ENCODE measurements at regions not wholly inside any gene's neighbourhood (a gene's known extent, or its start where the extent isn't known, plus 50 kb on each side); places are given as distances from the start of the nearest gene placed in this dataset.
"Not testable (repeated sequence)": the region's sequence is repeated elsewhere in the genome, so short reads cannot be mapped to it uniquely, and the experiment has no call there.

DNA sequence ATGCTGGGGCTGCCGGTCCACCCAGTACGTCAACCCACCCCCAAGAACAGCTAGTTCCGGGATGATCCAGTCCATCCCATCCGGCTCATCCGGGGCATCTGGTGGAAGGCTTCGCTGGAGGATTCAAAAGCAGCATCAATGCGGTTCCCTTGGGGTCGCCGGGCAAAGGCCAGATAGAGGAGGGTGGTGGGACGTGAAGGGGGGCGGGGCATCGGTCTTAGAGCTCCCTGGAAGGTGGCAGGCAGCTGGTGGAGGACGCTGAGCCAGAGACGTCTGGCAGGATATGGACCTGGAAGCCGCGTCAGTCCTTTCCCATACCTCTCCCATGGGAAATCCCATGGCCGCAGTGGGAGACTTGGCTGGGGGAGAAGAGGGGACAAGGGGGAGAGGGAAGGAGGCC lies 1500.8 kb upstream of the DEFB115 start:
- no peak for FAIRE-seq

DNA sequence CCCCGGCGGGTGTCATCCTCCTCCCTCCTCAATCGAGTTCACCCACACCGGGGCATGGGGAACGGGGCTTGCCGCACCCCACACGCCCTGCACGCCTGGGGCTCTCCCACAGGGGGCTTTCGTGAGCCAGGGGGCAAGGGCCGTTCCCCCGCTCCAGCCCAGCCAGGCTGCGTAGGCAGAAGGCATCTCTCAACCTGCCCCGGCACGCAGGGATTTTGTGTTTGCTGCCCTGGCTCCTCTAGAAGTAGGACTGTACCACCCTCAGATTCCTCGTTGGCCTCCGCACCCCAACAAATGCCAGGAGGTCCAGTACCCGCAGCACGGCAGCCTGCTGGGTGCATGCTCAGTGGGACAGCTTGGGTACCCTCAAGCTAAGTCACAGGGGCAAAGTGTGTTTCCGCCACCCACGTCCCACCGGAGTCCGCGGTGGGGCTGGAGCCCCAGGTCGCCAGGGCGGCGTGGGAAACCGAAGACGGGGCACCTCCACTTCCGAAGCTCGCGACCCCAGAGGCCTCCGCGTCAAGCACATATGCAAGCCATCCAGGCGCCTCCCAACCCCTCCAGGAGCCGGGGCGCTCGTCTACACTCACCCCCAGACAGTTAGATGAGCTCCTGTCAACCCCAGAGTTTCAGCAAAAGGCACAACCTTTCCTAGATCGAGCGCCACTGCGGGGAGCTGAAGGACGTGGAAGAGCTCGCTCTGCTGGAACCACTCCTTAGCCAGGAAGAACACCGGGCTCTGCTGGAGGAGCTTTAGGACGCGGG lies 1495.7 kb upstream of the DEFB115 start:
- not testable (repeated sequence) for FAIRE-seq; DNase-seq (ENCODE audit: insufficient read length, low spot score)

More for the DNA sequence above, 1500.8 kb upstream of the DEFB115 start:
- DNase-seq (ENCODE audit: insufficient read length, low spot score): no peak
- TF ChIP-seq POLR2A (IDR thresholded peaks at IDR 0.05; ENCODE audit: low read depth, low read length): no peak

GRCh38 chr20:29762620-29763019 lies 1494.8 kb upstream of the DEFB115 start:
- no peak for TF ChIP-seq POLR2A (IDR thresholded peaks at IDR 0.05; ENCODE audit: low read depth, low read length)
- no peak for DNase-seq (ENCODE audit: insufficient read length, low spot score)
- no peak for FAIRE-seq

GRCh38 chr20:29763821-29764511 lies 1493.5 kb upstream of the DEFB115 start:
- TF ChIP-seq POLR2A (IDR thresholded peaks at IDR 0.05; ENCODE audit: low read depth, low read length): no peak
- DNase-seq (ENCODE audit: insufficient read length, low spot score) (no peak), FAIRE-seq (no peak)

DNA sequence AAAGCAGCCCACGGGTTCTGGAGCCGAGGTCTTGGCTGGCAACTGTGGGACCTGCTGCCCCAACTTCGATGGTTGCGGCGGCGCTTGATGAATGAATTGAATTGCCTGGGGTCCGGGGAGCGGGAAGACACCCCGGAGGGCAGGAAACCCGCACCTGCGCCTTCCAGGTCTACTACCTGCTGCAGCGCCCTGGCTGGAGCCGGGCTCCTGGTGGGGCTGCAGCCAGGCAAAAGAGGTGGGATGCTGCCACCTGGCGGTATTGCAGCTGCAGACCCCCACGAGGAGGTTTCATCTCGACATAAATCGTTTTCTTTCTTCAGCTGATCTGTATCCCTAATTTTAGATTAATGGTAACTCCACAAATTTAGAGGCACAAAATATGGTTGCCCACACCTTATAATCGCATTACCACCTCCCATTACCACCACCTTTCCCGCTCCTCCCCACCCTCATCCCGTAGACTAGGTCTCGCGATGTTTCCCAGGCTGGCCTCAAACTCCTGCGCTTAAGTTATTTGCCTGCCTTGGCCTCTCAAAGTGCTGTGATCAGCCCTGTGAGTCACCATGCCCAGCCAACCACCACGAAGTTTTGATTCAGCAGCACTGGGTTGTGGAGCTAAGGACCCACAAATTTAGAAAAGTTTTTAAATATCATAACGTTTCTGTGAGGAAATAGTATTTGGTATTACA lies 1492.4 kb upstream of the DEFB115 start:
- FAIRE-seq; DNase-seq (ENCODE audit: insufficient read length, low spot score): not testable (repeated sequence)

DNA sequence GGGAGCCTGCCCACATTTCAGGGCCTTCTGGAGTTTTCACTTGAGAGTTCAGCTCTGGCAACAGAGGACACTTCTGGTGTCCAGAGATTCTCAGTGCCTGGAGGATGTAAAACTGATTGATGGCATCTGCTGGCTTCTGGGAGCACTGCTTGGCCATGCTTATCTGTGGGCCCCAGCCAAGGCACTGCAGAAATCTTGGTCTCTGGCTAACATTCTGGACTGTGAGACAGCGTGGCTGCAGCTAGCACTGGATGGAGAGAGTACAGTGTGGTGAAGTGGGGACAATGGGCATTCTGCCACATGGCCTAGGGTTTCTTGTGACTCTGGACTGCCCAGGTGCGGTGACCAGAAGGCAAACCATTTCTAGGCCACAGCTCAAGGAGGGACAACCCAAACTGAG lies 1479.4 kb upstream of the DEFB115 start:
- not testable (repeated sequence) for FAIRE-seq; DNase-seq (ENCODE audit: insufficient read length, low spot score)

GRCh38 chr20:29781217-29781616 lies 1476.2 kb upstream of the DEFB115 start:
- DNase-seq (ENCODE audit: insufficient read length, low spot score); FAIRE-seq: not testable (repeated sequence)

DNA sequence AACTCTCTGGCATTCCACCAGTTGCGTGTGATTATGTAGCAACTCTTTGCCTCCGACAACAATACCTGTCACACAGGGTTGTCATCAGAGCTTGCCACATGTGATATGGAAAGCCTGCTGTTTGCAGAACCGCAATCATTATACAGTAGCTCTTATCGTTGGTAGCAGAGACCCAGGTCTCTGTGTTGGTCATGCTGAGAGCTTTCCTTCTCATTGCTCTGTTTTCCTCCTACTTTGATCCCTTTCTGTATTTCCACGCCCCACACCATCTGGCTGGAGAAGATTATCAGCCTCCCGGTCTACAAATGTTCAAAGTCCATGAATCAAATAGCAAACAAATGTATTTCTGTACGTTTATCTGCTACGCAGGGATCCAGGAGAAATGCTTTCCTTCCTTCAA lies 1475.6 kb upstream of the DEFB115 start:
- not testable (repeated sequence) for FAIRE-seq; DNase-seq (ENCODE audit: insufficient read length, low spot score)

DNA sequence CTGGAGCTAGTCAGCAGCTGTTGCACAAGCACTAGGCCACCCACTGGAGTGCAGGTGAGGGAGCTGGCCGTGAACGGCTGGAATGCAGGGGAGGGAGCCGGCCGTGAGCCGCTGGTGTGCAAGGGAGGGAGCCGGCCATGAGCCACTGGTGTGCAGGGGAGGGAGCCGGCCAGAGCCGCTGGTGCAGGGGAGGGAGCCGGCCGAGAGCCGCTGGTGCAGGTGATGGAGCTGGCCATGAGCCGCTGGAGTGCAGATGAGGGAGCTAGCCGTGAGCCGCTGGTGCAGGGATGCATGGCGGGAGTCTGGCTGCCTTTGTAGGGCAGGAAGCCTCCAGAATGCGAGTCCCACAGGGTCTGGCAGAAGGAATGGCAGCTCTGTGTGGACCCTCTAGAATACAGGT lies 1470.0 kb upstream of the DEFB115 start:
- not testable (repeated sequence) for FAIRE-seq; DNase-seq (ENCODE audit: insufficient read length, low spot score)

- no peak for DNase-seq (ENCODE audit: insufficient read length, low spot score)
- no peak for FAIRE-seq
- no peak for TF ChIP-seq POLR2A (IDR thresholded peaks at IDR 0.05; ENCODE audit: low read depth, low read length)
These were observed 1467.0 kb upstream of the DEFB115 start for GRCh38 chr20:29790510-29790909.

- FAIRE-seq; DNase-seq (ENCODE audit: insufficient read length, low spot score): not testable (repeated sequence)
These were observed 1426.0 kb upstream of the DEFB115 start for GRCh38 chr20:29831508-29831907.

- not testable (repeated sequence) for FAIRE-seq; DNase-seq (ENCODE audit: insufficient read length, low spot score)
These were observed 1389.5 kb upstream of the DEFB115 start for GRCh38 chr20:29868014-29868413.

GRCh38 chr20:29868688-29869087 lies 1388.8 kb upstream of the DEFB115 start:
- DNase-seq (ENCODE audit: insufficient read length, low spot score); FAIRE-seq: not testable (repeated sequence)

DNA sequence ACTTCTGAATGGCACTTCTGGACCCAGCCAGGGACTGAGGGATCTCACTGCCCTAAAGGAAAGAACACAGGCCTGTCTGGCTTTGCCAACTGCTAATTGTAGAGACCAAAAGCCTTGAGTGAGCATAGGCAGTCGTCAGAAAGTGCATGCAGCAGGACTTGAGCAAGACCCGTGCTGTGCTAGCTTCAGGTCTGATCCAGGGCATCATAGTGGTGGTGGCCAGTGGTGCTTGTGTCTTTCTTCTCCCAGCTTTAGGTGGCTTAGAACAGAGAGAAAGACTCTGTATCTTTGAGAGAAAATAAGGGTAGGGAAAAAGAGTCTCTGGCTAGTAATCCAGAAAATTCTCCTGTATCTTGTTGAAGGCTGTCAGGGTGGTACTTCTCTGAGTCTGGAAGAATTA lies 1385.6 kb upstream of the DEFB115 start:
- not testable (repeated sequence) for DNase-seq (ENCODE audit: insufficient read length, low spot score); FAIRE-seq

DNA sequence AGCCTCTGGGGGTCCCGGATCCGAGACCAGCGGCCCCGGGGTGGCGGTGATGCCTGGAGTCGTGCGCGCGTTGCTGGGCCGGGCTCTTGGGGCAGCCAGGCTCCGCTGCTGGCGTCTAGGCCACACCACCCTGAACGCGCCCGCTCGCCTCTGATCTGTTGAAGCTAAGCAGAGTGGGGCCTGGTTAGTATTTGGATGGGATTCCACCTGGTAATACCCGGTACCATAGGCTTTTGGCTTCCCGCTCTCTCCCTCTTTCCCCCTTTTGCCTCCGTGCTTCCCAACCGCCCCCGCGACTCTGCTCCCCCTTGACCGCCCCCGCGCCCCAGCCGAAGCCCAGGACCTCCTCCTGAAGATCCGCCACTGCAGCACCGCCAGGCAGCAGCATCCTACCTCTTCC lies 1383.5 kb upstream of the DEFB115 start:
- TF ChIP-seq POLR2A (IDR thresholded peaks at IDR 0.05; ENCODE audit: low read depth, low read length): no peak
- no peak for FAIRE-seq
- no peak for DNase-seq (ENCODE audit: insufficient read length, low spot score)
